Mammary epithelial cell (primary cell): ENCODE measurements at regions not wholly inside any gene's neighbourhood (a gene's known extent, or its start where the extent isn't known, plus 50 kb on each side); places are given as distances from the start of the nearest gene placed in this dataset.

Experiments
- CTCF ChIP-seq, 2 donors: IDR thresholded peaks in 1 of 2; conservative IDR thresholded peaks in 1 of 2; 2 replicates each; pipeline ENCODE4 v1.5.1; 2011 to 2012; ENCODE audit warnings: inconsistent platforms in 2 of 2, low read length in 2 of 2, mild to moderate bottlenecking in 2 of 2, control low read depth in 1 of 2, low read depth in 1 of 2; ENCODE audit not compliant: insufficient read depth in 1 of 2; ENCODE audit errors: extremely low read depth in 1 of 2
- EZH2 ChIP-seq: IDR thresholded peaks from 2 replicates; pipeline ENCODE4 v1.6.1; 2012; ENCODE audit warnings: low read length, inconsistent platforms, borderline replicate concordance

- TF ChIP-seq CTCF (conservative IDR thresholded peaks at IDR 0.05 in 1 of 2, IDR thresholded peaks at IDR 0.05 in 1 of 2; ENCODE audit: extremely low read depth in 1 of 2, insufficient read depth in 1 of 2, low read depth in 1 of 2, low read length in 2 of 2) (no peak), EZH2 (no peak)
Observed at GRCh38 chr2:10978090-10978670, 66.4 kb downstream of the KCNF1 start.
